ENCODE measurements at regions not wholly inside any gene's neighbourhood (a gene's known extent, or its start where the extent isn't known, plus 50 kb on each side); places are given as distances from the start of the nearest gene placed in this dataset.

- DNase-seq (ENCODE audit: low spot score in 2 of 2) (no peak), FAIRE-seq (no peak)
Observed at GRCh38 chr3:83877910-83878309, 1080.9 kb upstream of the CADM2 start.

GRCh38 chr3:83882701-83883100, 1076.1 kb upstream of the CADM2 start:
- FAIRE-seq (no peak), DNase-seq (ENCODE audit: low spot score in 2 of 2) (no peak)

- FAIRE-seq (no peak), DNase-seq (ENCODE audit: low spot score in 2 of 2) (no peak)
Observed at GRCh38 chr3:83890039-83890762, 1068.6 kb upstream of the CADM2 start.

GRCh38 chr3:83890763-83891135, 1068.0 kb upstream of the CADM2 start:
- DNase-seq (ENCODE audit: low spot score in 2 of 2) (no peak), FAIRE-seq (no peak)

GRCh38 chr3:83894223-83894622, 1064.6 kb upstream of the CADM2 start:
- FAIRE-seq, result no peak
- DNase-seq (ENCODE audit: low spot score in 2 of 2), result no peak

- FAIRE-seq, result no peak
- DNase-seq (ENCODE audit: low spot score in 2 of 2), result no peak
Observed at GRCh38 chr3:83895892-83896291, 1062.9 kb upstream of the CADM2 start.

GRCh38 chr3:83902787-83903533, 1055.8 kb upstream of the CADM2 start:
- DNase-seq (ENCODE audit: low spot score in 2 of 2), result no peak
- no peak for FAIRE-seq

- FAIRE-seq, result peak; percentile 98
- DNase-seq (ENCODE audit: low spot score in 2 of 2), result no peak
Observed at GRCh38 chr3:83913381-83913780, 1045.4 kb upstream of the CADM2 start.

- DNase-seq (ENCODE audit: low spot score in 2 of 2) (no peak), FAIRE-seq (no peak)
Observed at GRCh38 chr3:83926291-83926690, 1032.5 kb upstream of the CADM2 start.

- FAIRE-seq (no peak), DNase-seq (ENCODE audit: low spot score in 2 of 2) (no peak)
Observed at GRCh38 chr3:83928391-83928790, 1030.4 kb upstream of the CADM2 start.

GRCh38 chr3:83928903-83929302, 1029.9 kb upstream of the CADM2 start:
- FAIRE-seq (no peak), DNase-seq (ENCODE audit: low spot score in 2 of 2) (no peak)

GRCh38 chr3:83934192-83935021, 1024.4 kb upstream of the CADM2 start:
- DNase-seq (ENCODE audit: low spot score in 2 of 2) (no peak), FAIRE-seq (no peak)

- FAIRE-seq, result no peak
- no peak for DNase-seq (ENCODE audit: low spot score in 2 of 2)
Observed at GRCh38 chr3:83938491-83938890, 1020.3 kb upstream of the CADM2 start.

GRCh38 chr3:83941990-83942745, 1016.6 kb upstream of the CADM2 start:
- FAIRE-seq, result no peak
- DNase-seq (ENCODE audit: low spot score in 2 of 2), result no peak

- no peak for FAIRE-seq
- DNase-seq (ENCODE audit: low spot score in 2 of 2), result no peak
Observed at GRCh38 chr3:83946049-83946448, 1012.7 kb upstream of the CADM2 start.

- no peak for FAIRE-seq
- DNase-seq (ENCODE audit: low spot score in 2 of 2), result no peak
Observed at GRCh38 chr3:83946554-83946953, 1012.2 kb upstream of the CADM2 start.

- FAIRE-seq, result no peak
- DNase-seq (ENCODE audit: low spot score in 2 of 2), result no peak
Observed at GRCh38 chr3:83948771-83949170, 1010.0 kb upstream of the CADM2 start.

GRCh38 chr3:83953417-83954089, 1005.2 kb upstream of the CADM2 start:
- no peak for DNase-seq (ENCODE audit: low spot score in 2 of 2)
- FAIRE-seq, result no peak

- DNase-seq (ENCODE audit: low spot score in 2 of 2) (no peak), FAIRE-seq (no peak)
Observed at GRCh38 chr3:83956431-83956830, 1002.4 kb upstream of the CADM2 start.

GRCh38 chr3:83968356-83968755, 990.4 kb upstream of the CADM2 start:
- no peak for FAIRE-seq
- no peak for DNase-seq (ENCODE audit: low spot score in 2 of 2)
